ENCODE measurements at regions not wholly inside any gene's neighbourhood (a gene's known extent, or its start where the extent isn't known, plus 50 kb on each side); places are given as distances from the start of the nearest gene placed in this dataset.

GRCh38 chr5:88979244-88979643 lies 96.3 kb upstream of the MEF2C start:
- TF ChIP-seq CTCF (IDR thresholded peaks at IDR 0.05) (no peak), ZFX (IDR thresholded peaks at IDR 0.05; ENCODE audit: borderline replicate concordance) (no peak)
